C1 segment of cervical spinal cord (tissue), 14 donors: ENCODE measurements at regions not wholly inside any gene's neighbourhood (a gene's known extent, or its start where the extent isn't known, plus 50 kb on each side); places are given as distances from the start of the nearest gene placed in this dataset.
"Not testable (repeated sequence)": the region's sequence is repeated elsewhere in the genome, so short reads cannot be mapped to it uniquely, and the experiment has no call there.

Experiments used
- DNase-seq, 14 donors: peaks; one replicate each; lab custom pipeline; 2025; lab: John Stamatoyannopoulos, UW

GRCh38 chr21:43289966-43290365 lies 121.2 kb downstream of the CRYAA start:
- no peak for DNase-seq

GRCh38 chr21:43289442-43289841 lies 120.6 kb downstream of the CRYAA start:
- no peak for DNase-seq

- no peak for DNase-seq
Observed at GRCh38 chr21:43287795-43288755, 119.3 kb downstream of the CRYAA start.

- no peak for DNase-seq
Observed at GRCh38 chr21:43287111-43287760, 118.4 kb downstream of the CRYAA start.

- DNase-seq = no peak
Observed at GRCh38 chr21:43286196-43286595, 117.4 kb downstream of the CRYAA start.

- DNase-seq = no peak
Observed at GRCh38 chr21:43284700-43285099, 115.9 kb downstream of the CRYAA start.

GRCh38 chr21:43284238-43284637 lies 115.4 kb downstream of the CRYAA start:
- no peak for DNase-seq

GRCh38 chr21:43283925-43284221 lies 115.1 kb downstream of the CRYAA start:
- not testable (repeated sequence) for DNase-seq

- no peak for DNase-seq
Observed at GRCh38 chr21:43283136-43283924, 114.5 kb downstream of the CRYAA start.

GRCh38 chr21:43282358-43283120 lies 113.7 kb downstream of the CRYAA start:
- DNase-seq = no peak

- DNase-seq = no peak
Observed at GRCh38 chr21:43281661-43282357, 113.0 kb downstream of the CRYAA start.

- no peak for DNase-seq
Observed at GRCh38 chr21:43280949-43281633, 112.3 kb downstream of the CRYAA start.

- DNase-seq = no peak
Observed at GRCh38 chr21:43279578-43279894, 110.7 kb downstream of the CRYAA start.

- no peak for DNase-seq
Observed at GRCh38 chr21:43278766-43279577, 110.2 kb downstream of the CRYAA start.

GRCh38 chr21:43278359-43278758 lies 109.6 kb downstream of the CRYAA start:
- DNase-seq = no peak

- no peak for DNase-seq
Observed at GRCh38 chr21:43277481-43278351, 108.9 kb downstream of the CRYAA start.

GRCh38 chr21:43276811-43277210 lies 108.0 kb downstream of the CRYAA start:
- no peak for DNase-seq

GRCh38 chr21:43275421-43276211 lies 106.8 kb downstream of the CRYAA start:
- no peak for DNase-seq
